Smooth muscle cell (in vitro differentiated cells): ENCODE measurements at regions not wholly inside any gene's neighbourhood (a gene's known extent, or its start where the extent isn't known, plus 50 kb on each side); places are given as distances from the start of the nearest gene placed in this dataset.

Experiments used
- DNase-seq: peaks from one replicate; lab custom pipeline; 2025; ENCODE audit not compliant: unreplicated experiment; lab: John Stamatoyannopoulos, UW
- H2AFZ ChIP-seq: fragments of 200-600 bp; sonication (generic); 2 replicates; pipeline ENCODE4 v1.6.0; 2016; ENCODE audit warnings: antibody characterized with exemption, low read depth, mild to moderate bottlenecking
- H3F3A ChIP-seq: fragments of 200-600 bp; sonication (generic); 2 replicates; pipeline ENCODE4 v1.6.0; 2017; ENCODE audit warnings: antibody characterized with exemption, low read depth
- H3K27ac ChIP-seq: fragments of 200-600 bp; sonication (generic); 2 replicates; pipeline ENCODE4 v1.5.1; 2016; ENCODE audit warnings: low read depth, mild to moderate bottlenecking
- H3K27me3 ChIP-seq: fragments of 200-600 bp; sonication (generic); 2 replicates; pipeline ENCODE4 v1.6.1; 2016; ENCODE audit warnings: low read depth, mild to moderate bottlenecking
- H3K36me3 ChIP-seq: fragments of 200-600 bp; sonication (generic); 2 replicates; pipeline ENCODE4 v1.5.1; 2016; ENCODE audit warnings: low read depth
- H3K4me1 ChIP-seq: fragments of 200-600 bp; sonication (generic); 2 replicates; pipeline ENCODE4 v1.5.1; 2016; ENCODE audit warnings: low read depth
- H3K4me2 ChIP-seq: fragments of 200-600 bp; sonication (generic); 2 replicates; pipeline ENCODE4 v1.6.0; 2016; ENCODE audit warnings: mild to moderate bottlenecking
- H3K4me3 ChIP-seq: fragments of 200-600 bp; sonication (generic); 2 replicates; pipeline ENCODE4 v1.5.1; 2016; ENCODE audit warnings: mild to moderate bottlenecking
- H3K79me2 ChIP-seq: fragments of 200-600 bp; sonication (generic); 2 replicates; pipeline ENCODE4 v1.6.0; 2016; ENCODE audit warnings: low read depth, mild to moderate bottlenecking
- H3K9ac ChIP-seq: fragments of 200-600 bp; sonication (generic); 2 replicates; pipeline ENCODE4 v1.6.0; 2016; ENCODE audit warnings: low read depth
- H3K9me3 ChIP-seq: fragments of 200-600 bp; sonication (generic); replicated peaks from 2 replicates; pipeline ENCODE4 v1.5.1; 2016; ENCODE audit warnings: low read depth
- H4K20me1 ChIP-seq: fragments of 200-600 bp; sonication (generic); 2 replicates; pipeline ENCODE4 v1.6.0; 2016; ENCODE audit warnings: low read depth
- CTCF ChIP-seq: fragments of 200-600 bp; sonication (generic); IDR thresholded peaks from 2 replicates; pipeline ENCODE4 v1.5.1; 2017; ENCODE audit warnings: borderline replicate concordance, mild to moderate bottlenecking, antibody characterized with exemption; ENCODE audit not compliant: insufficient read depth, poor library complexity, severe bottlenecking
- WGBS: methylation state at CpG from one replicate; pipeline ENCODE4 v1.1.7; 2016; ENCODE audit warnings: low lambda C conversion rate; 5-methylcytosine and 5-hydroxymethylcytosine counted together

- H3K27me3 ChIP-seq, result no peaks in the 10 kb centered on the region
- H4K20me1 ChIP-seq, result no peaks in the 10 kb centered on the region
- H3K9ac ChIP-seq, result no peak overlapping the region
- H3K36me3 ChIP-seq, result no peaks in the 10 kb centered on the region
- no peak for DNase-seq
- no peaks in the 10 kb centered on the region for H3K9me3 ChIP-seq
- 80% methylated on average over 4 of the region's 4 CpGs for WGBS
- no peak overlapping the region for H3K4me3 ChIP-seq
- no peaks in the 10 kb centered on the region for H3K4me1 ChIP-seq
- H2AFZ ChIP-seq, result no peak overlapping the region
- no peaks in the 10 kb centered on the region for H3F3A ChIP-seq
- H3K27ac ChIP-seq, result no peak overlapping the region
- H3K79me2 ChIP-seq, result no peaks in the 10 kb centered on the region
- H3K4me2 ChIP-seq, result no peak overlapping the region
- no peak for TF ChIP-seq CTCF
Measured at GRCh38 chr6:154673919-154674318, 59.3 kb upstream of the SCAF8 start.

- no peaks in the 10 kb centered on the region for H3K79me2 ChIP-seq
- no peak overlapping the region for H3K27ac ChIP-seq
- H3K9ac ChIP-seq, result no peak overlapping the region
- no peak overlapping the region for H3K4me3 ChIP-seq
- peak; percentile 100 for TF ChIP-seq CTCF
- no peak overlapping the region for H2AFZ ChIP-seq
- no peaks in the 10 kb centered on the region for H3K36me3 ChIP-seq
- H3F3A ChIP-seq, result no peaks in the 10 kb centered on the region
- H3K27me3 ChIP-seq, result no peaks in the 10 kb centered on the region
- H3K9me3 ChIP-seq, result no peaks in the 10 kb centered on the region
- DNase-seq, result peak; percentile 24
- no peaks in the 10 kb centered on the region for H3K4me1 ChIP-seq
- H3K4me2 ChIP-seq, result no peak overlapping the region
- WGBS, result under 1% methylated on average over 4 of the region's 4 CpGs
- no peaks in the 10 kb centered on the region for H4K20me1 ChIP-seq
Measured at GRCh38 chr6:154675602-154676088, 57.6 kb upstream of the SCAF8 start.

- Histone ChIP-seq H3F3A (no peaks in the 10 kb centered on the region), H3K4me3 (no peak overlapping the region), H3K4me2 (no peak overlapping the region), H3K4me1 (peaks cover 4% of the 10 kb centered on the region), H4K20me1 (no peaks in the 10 kb centered on the region), H3K9me3 (no peaks in the 10 kb centered on the region), H3K27me3 (no peaks in the 10 kb centered on the region), H3K79me2 (no peaks in the 10 kb centered on the region), H3K9ac (no peak overlapping the region), H2AFZ (no peak overlapping the region), H3K36me3 (no peaks in the 10 kb centered on the region), H3K27ac (no peak overlapping the region)
- TF ChIP-seq CTCF, result no peak
- 88% methylated on average over 10 of the region's 10 CpGs for WGBS
- no peak for DNase-seq
Measured at GRCh38 chr6:154682633-154683125, 50.5 kb upstream of the SCAF8 start.
